HEK293 (cell line): ENCODE measurements at regions not wholly inside any gene's neighbourhood (a gene's known extent, or its start where the extent isn't known, plus 50 kb on each side); places are given as distances from the start of the nearest gene placed in this dataset.

Source experiments
- CTCF ChIA-PET: fragments of 350-600 bp; formaldehyde crosslinking; extraction: SDS; loops from one replicate; lab custom pipeline; 2021; ENCODE audit warnings: antibody characterized with exemption; lab: Yijun Ruan, JAX
- POLR2A ChIA-PET: fragments of 300-600 bp; formaldehyde crosslinking; extraction: SDS; loops from one replicate; lab custom pipeline; 2020; ENCODE audit warnings: antibody characterized with exemption, inconsistent platforms; lab: Yijun Ruan, JAX
- H3K27ac ChIP-seq: fragments of 200-500 bp; sonication (Bioruptor generic); 2 replicates; pipeline ENCODE4 v1.5.1; 2014; ENCODE audit warnings: low read depth, low read length, control low read depth, inconsistent platforms; ENCODE audit errors: extremely low read depth
- H3K36me3 ChIP-seq, 2 experiments: fragments of 200-500 bp in 1 of 2; sonication (Bioruptor generic) in 1 of 2; 1 replicate in 1 of 2; 2 replicates in 1 of 2; pipeline ENCODE4 v1.5.1; 2014 to 2017; ENCODE audit warnings: inconsistent platforms in 2 of 2, low read length in 2 of 2; ENCODE audit not compliant: control insufficient read depth in 2 of 2, insufficient read depth in 1 of 2
- H3K4me1 ChIP-seq: fragments of 200-500 bp; sonication (Bioruptor generic); 2 replicates; pipeline ENCODE4 v1.5.1; 2014; ENCODE audit warnings: mild to moderate bottlenecking, low read length, inconsistent platforms; ENCODE audit not compliant: control insufficient read depth, insufficient read depth
- H3K4me3 ChIP-seq: 2 replicates; pipeline ENCODE4 v1.5.1; 2011; ENCODE audit warnings: low read depth, mild to moderate bottlenecking, control low read depth, low read length, moderate library complexity
- H3K9me3 ChIP-seq: fragments of 200-500 bp; sonication (Bioruptor generic); 2 replicates; pipeline ENCODE4 v1.5.1; 2014; ENCODE audit warnings: low read depth, low read length, inconsistent platforms; ENCODE audit not compliant: control insufficient read depth, insufficient read depth
- KLF16 ChIP-seq: fragments of 450-650 bp; formaldehyde crosslinking; IDR thresholded peaks from 2 replicates; pipeline ENCODE4 v1.5.1; 2017; ENCODE audit warnings: missing biosample characterization, missing genetic modification characterization
- KLF7 ChIP-seq: fragments of 450-650 bp; formaldehyde crosslinking; IDR thresholded peaks from 2 replicates; pipeline ENCODE4 v1.5.1; 2016; ENCODE audit warnings: missing biosample characterization, missing genetic modification characterization, borderline replicate concordance
- KLF9 ChIP-seq: fragments of 450-650 bp; formaldehyde crosslinking; IDR thresholded peaks from 2 replicates; pipeline ENCODE4 v1.5.1; 2016; ENCODE audit warnings: missing biosample characterization, missing genetic modification characterization, low read depth
- SETDB1 ChIP-seq: IDR thresholded peaks from one replicate; pipeline ENCODE4 v1.6.1; 2017; ENCODE audit warnings: mild to moderate bottlenecking, low read length, moderate library complexity, mixed read lengths; ENCODE audit not compliant: insufficient read length
- SP2 ChIP-seq: fragments of 450-650 bp; formaldehyde crosslinking; IDR thresholded peaks from 2 replicates; pipeline ENCODE4 v1.5.1; 2016; ENCODE audit warnings: missing biosample characterization, missing genetic modification characterization
- SP7 ChIP-seq: fragments of 450-650 bp; formaldehyde crosslinking; IDR thresholded peaks from 2 replicates; pipeline ENCODE4 v1.5.1; 2016; ENCODE audit warnings: missing biosample characterization, missing genetic modification characterization
- TRIM28 ChIP-seq: IDR thresholded peaks from 2 replicates; pipeline ENCODE4 v1.6.1; 2011; ENCODE audit warnings: low read length, control low read depth, borderline replicate concordance
- WT1 ChIP-seq: fragments of 450-650 bp; formaldehyde crosslinking; IDR thresholded peaks from 2 replicates; pipeline ENCODE4 v1.5.1; 2016; ENCODE audit warnings: missing biosample characterization, missing genetic modification characterization
- ZBTB17 ChIP-seq: fragments of 450-650 bp; formaldehyde crosslinking; IDR thresholded peaks from 2 replicates; pipeline ENCODE4 v1.5.1; 2016; ENCODE audit warnings: missing biosample characterization, missing genetic modification characterization
- ZBTB21 ChIP-seq: fragments of 450-650 bp; formaldehyde crosslinking; IDR thresholded peaks from 2 replicates; pipeline ENCODE4 v1.5.1; 2017; ENCODE audit warnings: missing biosample characterization, missing genetic modification characterization
- ZFP37 ChIP-seq: fragments of 450-650 bp; formaldehyde crosslinking; IDR thresholded peaks from 2 replicates; pipeline ENCODE4 v1.5.1; 2016; ENCODE audit warnings: missing biosample characterization, missing genetic modification characterization
- ZFP41 ChIP-seq: fragments of 450-650 bp; formaldehyde crosslinking; IDR thresholded peaks from 2 replicates; pipeline ENCODE4 v1.5.1; 2016; ENCODE audit warnings: missing biosample characterization, missing genetic modification characterization, borderline replicate concordance
- ZFP69B ChIP-seq: fragments of 450-650 bp; formaldehyde crosslinking; IDR thresholded peaks from 2 replicates; pipeline ENCODE4 v1.5.1; 2016; ENCODE audit warnings: missing biosample characterization, missing genetic modification characterization
- ZNF184 ChIP-seq: fragments of 450-650 bp; IDR thresholded peaks from 2 replicates; pipeline ENCODE4 v1.5.1; 2018; ENCODE audit warnings: missing biosample characterization, mild to moderate bottlenecking, missing genetic modification characterization
- ZNF239 ChIP-seq: fragments of 450-650 bp; formaldehyde crosslinking; IDR thresholded peaks from 2 replicates; pipeline ENCODE4 v1.5.1; 2016; ENCODE audit warnings: missing biosample characterization, missing genetic modification characterization
- ZNF510 ChIP-seq: fragments of 450-650 bp; formaldehyde crosslinking; IDR thresholded peaks from 2 replicates; pipeline ENCODE4 v1.5.1; 2018; ENCODE audit warnings: mild to moderate bottlenecking, missing genetic modification characterization, missing biosample characterization; ENCODE audit not compliant: insufficient replicate concordance
- ZNF529 ChIP-seq: fragments of 450-650 bp; formaldehyde crosslinking; IDR thresholded peaks from 2 replicates; pipeline ENCODE4 v1.5.1; 2017; ENCODE audit warnings: missing genetic modification characterization, missing biosample characterization; ENCODE audit not compliant: insufficient replicate concordance
- ZNF549 ChIP-seq: fragments of 450-650 bp; IDR thresholded peaks from 2 replicates; pipeline ENCODE4 v1.5.1; 2018; ENCODE audit warnings: missing biosample characterization, missing genetic modification characterization, mild to moderate bottlenecking, inconsistent platforms, moderate library complexity
- ZNF558 ChIP-seq: fragments of 450-650 bp; formaldehyde crosslinking; IDR thresholded peaks from 2 replicates; pipeline ENCODE4 v1.5.1; 2016; ENCODE audit warnings: missing biosample characterization, missing genetic modification characterization
- ZNF596 ChIP-seq: fragments of 450-650 bp; IDR thresholded peaks from 2 replicates; pipeline ENCODE4 v1.5.0; 2018; ENCODE audit warnings: missing biosample characterization, mild to moderate bottlenecking, missing genetic modification characterization, moderate library complexity
- ZNF610 ChIP-seq: fragments of 450-650 bp; formaldehyde crosslinking; IDR thresholded peaks from 2 replicates; pipeline ENCODE4 v1.5.1; 2016; ENCODE audit warnings: missing biosample characterization, missing genetic modification characterization, borderline replicate concordance
- ZNF626 ChIP-seq: fragments of 450-650 bp; sonication (Bioruptor Pico); formaldehyde crosslinking; IDR thresholded peaks from 2 replicates; pipeline ENCODE4 v1.5.1; 2018; ENCODE audit warnings: missing biosample characterization, missing genetic modification characterization, inconsistent platforms
- ZNF629 ChIP-seq: fragments of 450-650 bp; formaldehyde crosslinking; IDR thresholded peaks from 2 replicates; pipeline ENCODE4 v1.5.1; 2017; ENCODE audit warnings: missing biosample characterization, missing genetic modification characterization
- ZNF664 ChIP-seq: fragments of 450-650 bp; formaldehyde crosslinking; IDR thresholded peaks from 2 replicates; pipeline ENCODE4 v1.5.1; 2016; ENCODE audit warnings: missing biosample characterization, missing genetic modification characterization
- ZNF677 ChIP-seq: fragments of 450-650 bp; IDR thresholded peaks from 2 replicates; pipeline ENCODE4 v1.5.0; 2018; ENCODE audit warnings: missing biosample characterization, mild to moderate bottlenecking, missing genetic modification characterization, moderate library complexity
- ZNF785 ChIP-seq: fragments of 450-650 bp; formaldehyde crosslinking; IDR thresholded peaks from 2 replicates; pipeline ENCODE4 v1.5.1; 2016; ENCODE audit warnings: missing biosample characterization, missing genetic modification characterization
- TF ChIP-seq, protein P1 (sequence below): fragments of 450-650 bp; formaldehyde crosslinking; IDR thresholded peaks from 2 replicates; pipeline ENCODE4 v1.5.1; 2017; ENCODE audit warnings: missing biosample characterization, missing genetic modification characterization
- TF ChIP-seq, protein P2 (sequence below): fragments of 450-650 bp; formaldehyde crosslinking; IDR thresholded peaks from 2 replicates; pipeline ENCODE4 v1.5.1; 2016; ENCODE audit warnings: missing biosample characterization, missing genetic modification characterization, borderline replicate concordance
- TF ChIP-seq, protein P3 (sequence below): fragments of 450-650 bp; formaldehyde crosslinking; IDR thresholded peaks from 2 replicates; pipeline ENCODE4 v1.5.1; 2016; ENCODE audit warnings: missing biosample characterization, missing genetic modification characterization
- TF ChIP-seq, protein P4 (sequence below): fragments of 450-650 bp; formaldehyde crosslinking; IDR thresholded peaks from 2 replicates; pipeline ENCODE4 v1.5.0; 2017; ENCODE audit warnings: missing biosample characterization, missing genetic modification characterization, borderline replicate concordance
- TF ChIP-seq, protein P5 (sequence below): fragments of 450-650 bp; formaldehyde crosslinking; IDR thresholded peaks from 2 replicates; pipeline ENCODE4 v1.5.1; 2017; ENCODE audit warnings: missing biosample characterization, missing genetic modification characterization

GRCh38 chr6:158905277-158905676, 86.1 kb upstream of the EZR start:
- H3K27ac ChIP-seq: no peak overlapping the region
- ChIA-PET CTCF (no interaction called here), POLR2A (no interaction called here)
- H3K4me1 ChIP-seq: no peaks in the 10 kb centered on the region
- H3K9me3 ChIP-seq: no peaks in the 10 kb centered on the region
- H3K36me3 ChIP-seq: no peaks in the 10 kb centered on the region
- H3K4me3 ChIP-seq: no peak overlapping the region
- no peak for TF ChIP-seq ZNF677
- 0 out of 2 replicates have a peak, but pooled peaks have one; percentile 43 for TF ChIP-seq ZNF549 (tag by site-specific recombination)
- no peak for TF ChIP-seq ZNF239 (tag by site-specific recombination)
- 0 out of 2 replicates have a peak, but pooled peaks have one; percentile 38 for TF ChIP-seq SP7 (tag by site-specific recombination)
- TF ChIP-seq ZFP37: no peak
- TF ChIP-seq KLF16 (tag by site-specific recombination): no peak
- peak; percentile 80 for TF ChIP-seq ZNF529
- TF ChIP-seq ZNF664 (tag by site-specific recombination): no peak
- TF ChIP-seq, protein P1, sequence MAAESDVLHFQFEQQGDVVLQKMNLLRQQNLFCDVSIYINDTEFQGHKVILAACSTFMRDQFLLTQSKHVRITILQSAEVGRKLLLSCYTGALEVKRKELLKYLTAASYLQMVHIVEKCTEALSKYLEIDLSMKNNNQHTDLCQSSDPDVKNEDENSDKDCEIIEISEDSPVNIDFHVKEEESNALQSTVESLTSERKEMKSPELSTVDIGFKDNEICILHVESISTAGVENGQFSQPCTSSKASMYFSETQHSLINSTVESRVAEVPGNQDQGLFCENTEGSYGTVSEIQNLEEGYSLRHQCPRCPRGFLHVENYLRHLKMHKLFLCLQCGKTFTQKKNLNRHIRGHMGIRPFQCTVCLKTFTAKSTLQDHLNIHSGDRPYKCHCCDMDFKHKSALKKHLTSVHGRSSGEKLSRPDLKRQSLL: no peak
- TF ChIP-seq ZNF610 (tag by site-specific recombination): 0 out of 2 replicates have a peak, but pooled peaks have one; percentile 49
- TF ChIP-seq ZFP41 (tag by site-specific recombination): no peak
- no peak for TF ChIP-seq ZBTB21 (tag by site-specific recombination)
- no peak for TF ChIP-seq ZNF596 (tag by site-specific recombination)
- no peak for TF ChIP-seq WT1 (tag by site-specific recombination)
- no peak for TF ChIP-seq SP2 (tag by site-specific recombination)
- TF ChIP-seq ZNF184 (tag by site-specific recombination): 0 out of 2 replicates have a peak, but pooled peaks have one; percentile 52
- no peak for TF ChIP-seq ZNF785 (tag by site-specific recombination)
- TF ChIP-seq ZNF558 (tag by site-specific recombination): peak; percentile 60; the same call in 1 of the 2 replicates
- TF ChIP-seq, protein P2, sequence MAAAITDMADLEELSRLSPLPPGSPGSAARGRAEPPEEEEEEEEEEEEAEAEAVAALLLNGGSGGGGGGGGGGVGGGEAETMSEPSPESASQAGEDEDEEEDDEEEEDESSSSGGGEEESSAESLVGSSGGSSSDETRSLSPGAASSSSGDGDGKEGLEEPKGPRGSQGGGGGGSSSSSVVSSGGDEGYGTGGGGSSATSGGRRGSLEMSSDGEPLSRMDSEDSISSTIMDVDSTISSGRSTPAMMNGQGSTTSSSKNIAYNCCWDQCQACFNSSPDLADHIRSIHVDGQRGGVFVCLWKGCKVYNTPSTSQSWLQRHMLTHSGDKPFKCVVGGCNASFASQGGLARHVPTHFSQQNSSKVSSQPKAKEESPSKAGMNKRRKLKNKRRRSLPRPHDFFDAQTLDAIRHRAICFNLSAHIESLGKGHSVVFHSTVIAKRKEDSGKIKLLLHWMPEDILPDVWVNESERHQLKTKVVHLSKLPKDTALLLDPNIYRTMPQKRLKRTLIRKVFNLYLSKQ (tag by site-specific recombination): no peak
- TF ChIP-seq, protein P3, sequence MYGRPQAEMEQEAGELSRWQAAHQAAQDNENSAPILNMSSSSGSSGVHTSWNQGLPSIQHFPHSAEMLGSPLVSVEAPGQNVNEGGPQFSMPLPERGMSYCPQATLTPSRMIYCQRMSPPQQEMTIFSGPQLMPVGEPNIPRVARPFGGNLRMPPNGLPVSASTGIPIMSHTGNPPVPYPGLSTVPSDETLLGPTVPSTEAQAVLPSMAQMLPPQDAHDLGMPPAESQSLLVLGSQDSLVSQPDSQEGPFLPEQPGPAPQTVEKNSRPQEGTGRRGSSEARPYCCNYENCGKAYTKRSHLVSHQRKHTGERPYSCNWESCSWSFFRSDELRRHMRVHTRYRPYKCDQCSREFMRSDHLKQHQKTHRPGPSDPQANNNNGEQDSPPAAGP (tag by site-specific recombination): no peak
- TF ChIP-seq, protein P4, sequence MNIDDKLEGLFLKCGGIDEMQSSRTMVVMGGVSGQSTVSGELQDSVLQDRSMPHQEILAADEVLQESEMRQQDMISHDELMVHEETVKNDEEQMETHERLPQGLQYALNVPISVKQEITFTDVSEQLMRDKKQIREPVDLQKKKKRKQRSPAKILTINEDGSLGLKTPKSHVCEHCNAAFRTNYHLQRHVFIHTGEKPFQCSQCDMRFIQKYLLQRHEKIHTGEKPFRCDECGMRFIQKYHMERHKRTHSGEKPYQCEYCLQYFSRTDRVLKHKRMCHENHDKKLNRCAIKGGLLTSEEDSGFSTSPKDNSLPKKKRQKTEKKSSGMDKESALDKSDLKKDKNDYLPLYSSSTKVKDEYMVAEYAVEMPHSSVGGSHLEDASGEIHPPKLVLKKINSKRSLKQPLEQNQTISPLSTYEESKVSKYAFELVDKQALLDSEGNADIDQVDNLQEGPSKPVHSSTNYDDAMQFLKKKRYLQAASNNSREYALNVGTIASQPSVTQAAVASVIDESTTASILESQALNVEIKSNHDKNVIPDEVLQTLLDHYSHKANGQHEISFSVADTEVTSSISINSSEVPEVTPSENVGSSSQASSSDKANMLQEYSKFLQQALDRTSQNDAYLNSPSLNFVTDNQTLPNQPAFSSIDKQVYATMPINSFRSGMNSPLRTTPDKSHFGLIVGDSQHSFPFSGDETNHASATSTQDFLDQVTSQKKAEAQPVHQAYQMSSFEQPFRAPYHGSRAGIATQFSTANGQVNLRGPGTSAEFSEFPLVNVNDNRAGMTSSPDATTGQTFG (tag by site-specific recombination): no peak
- TF ChIP-seq ZFP69B (tag by site-specific recombination): no peak
- TF ChIP-seq KLF9 (tag by site-specific recombination): no peak
- TF ChIP-seq SETDB1: peak; percentile 98
- TF ChIP-seq ZNF510 (tag by site-specific recombination): peak; percentile 44
- no peak for TF ChIP-seq KLF7
- TF ChIP-seq ZNF626 (tag by site-specific recombination): peak; percentile 93
- TF ChIP-seq, protein P5, sequence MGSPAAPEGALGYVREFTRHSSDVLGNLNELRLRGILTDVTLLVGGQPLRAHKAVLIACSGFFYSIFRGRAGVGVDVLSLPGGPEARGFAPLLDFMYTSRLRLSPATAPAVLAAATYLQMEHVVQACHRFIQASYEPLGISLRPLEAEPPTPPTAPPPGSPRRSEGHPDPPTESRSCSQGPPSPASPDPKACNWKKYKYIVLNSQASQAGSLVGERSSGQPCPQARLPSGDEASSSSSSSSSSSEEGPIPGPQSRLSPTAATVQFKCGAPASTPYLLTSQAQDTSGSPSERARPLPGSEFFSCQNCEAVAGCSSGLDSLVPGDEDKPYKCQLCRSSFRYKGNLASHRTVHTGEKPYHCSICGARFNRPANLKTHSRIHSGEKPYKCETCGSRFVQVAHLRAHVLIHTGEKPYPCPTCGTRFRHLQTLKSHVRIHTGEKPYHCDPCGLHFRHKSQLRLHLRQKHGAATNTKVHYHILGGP (tag by site-specific recombination): no peak
- TF ChIP-seq ZNF629 (tag by site-specific recombination): no peak
- peak; percentile 99 for TF ChIP-seq TRIM28
- TF ChIP-seq ZBTB17 (tag by site-specific recombination): no peak
